Common myeloid progenitor, CD34-positive (primary cell): ENCODE measurements at regions not wholly inside any gene's neighbourhood (a gene's known extent, or its start where the extent isn't known, plus 50 kb on each side); places are given as distances from the start of the nearest gene placed in this dataset.
"Not testable (repeated sequence)": the region's sequence is repeated elsewhere in the genome, so short reads cannot be mapped to it uniquely, and the experiment has no call there.

Experiments
- CTCF ChIA-PET: fragments of 350-600 bp; sonication (Branson Sonifier 250); formaldehyde crosslinking; loops from one replicate; lab custom pipeline; 2021; ENCODE audit warnings: antibody characterized with exemption; lab: Charles Lee
- POLR2A ChIA-PET: fragments of 350-600 bp; sonication (Branson Sonifier 250); formaldehyde crosslinking; loops from one replicate; lab custom pipeline; 2021; ENCODE audit warnings: antibody characterized with exemption; lab: Charles Lee
- DNase-seq, 3 donors: peaks; one replicate each; pipeline versions ENCODE4 v3.0.0 to v3.0.0-alpha.2; 2013
- H3K27ac ChIP-seq, 2 experiments: 1 replicate in 1 of 2; 2 replicates in 1 of 2; pipeline ENCODE4 v1.7.0; 2013; ENCODE audit warnings: inconsistent platforms in 2 of 2, low read length in 2 of 2, mild to moderate bottlenecking in 2 of 2, low read depth in 1 of 2, moderate library complexity in 1 of 2; ENCODE audit not compliant: severe bottlenecking in 2 of 2, insufficient read depth in 1 of 2, poor library complexity in 1 of 2
- H3K27me3 ChIP-seq, 5 experiments: replicated peaks in 2 of 5; 1 replicate in 3 of 5; 2 replicates in 2 of 5; pipeline versions ENCODE4 v1.6.1 to v1.7.0; 2013; ENCODE audit warnings: low read length in 4 of 5, mild to moderate bottlenecking in 2 of 5, moderate library complexity in 2 of 5, inconsistent platforms in 1 of 5; ENCODE audit not compliant: insufficient read depth in 5 of 5, control insufficient read depth in 4 of 5
- H3K36me3 ChIP-seq, 4 experiments: 1 replicate in 2 of 4; 2 replicates in 2 of 4; pipeline versions ENCODE4 v1.6.1 to v1.7.0; 2013; ENCODE audit warnings: low read length in 3 of 4, control low read depth in 1 of 4, mild to moderate bottlenecking in 1 of 4; ENCODE audit not compliant: control insufficient read depth in 4 of 4, insufficient read depth in 4 of 4
- H3K4me1 ChIP-seq, 4 experiments: 1 replicate in 3 of 4; 2 replicates in 1 of 4; pipeline versions ENCODE4 v1.6.1 to v1.7.1; 2013; ENCODE audit warnings: low read length in 3 of 4, mild to moderate bottlenecking in 3 of 4, control low read depth in 1 of 4, inconsistent platforms in 1 of 4, moderate library complexity in 1 of 4; ENCODE audit not compliant: control insufficient read depth in 4 of 4, insufficient read depth in 4 of 4; ENCODE audit errors: control extremely low read depth in 1 of 4
- H3K4me3 ChIP-seq, 7 experiments: 1 replicate in 4 of 7; 2 replicates in 3 of 7; pipeline versions ENCODE4 v1.5.1 to v1.7.0; 2013; ENCODE audit warnings: mild to moderate bottlenecking in 7 of 7, low read length in 6 of 7, moderate library complexity in 6 of 7, inconsistent platforms in 2 of 7, low read depth in 2 of 7, control low read depth in 1 of 7; ENCODE audit not compliant: insufficient read depth in 4 of 7, control insufficient read depth in 1 of 7; ENCODE audit errors: extremely low read depth in 1 of 7
- H3K9me3 ChIP-seq, 5 experiments: 1 replicate in 4 of 5; 2 replicates in 1 of 5; pipeline versions ENCODE4 v1.6.1 to v1.7.1; 2013; ENCODE audit warnings: low read length in 4 of 5, mild to moderate bottlenecking in 2 of 5, inconsistent platforms in 1 of 5, low read depth in 1 of 5, moderate library complexity in 1 of 5; ENCODE audit not compliant: control insufficient read depth in 4 of 5, insufficient read depth in 2 of 5; ENCODE audit errors: control extremely low read depth in 1 of 5
- WGBS: methylation state at CpG from one replicate; pipeline ENCODE4 v1.1.5; 2013; ENCODE audit not compliant: insufficient coverage; 5-methylcytosine and 5-hydroxymethylcytosine counted together

DNA sequence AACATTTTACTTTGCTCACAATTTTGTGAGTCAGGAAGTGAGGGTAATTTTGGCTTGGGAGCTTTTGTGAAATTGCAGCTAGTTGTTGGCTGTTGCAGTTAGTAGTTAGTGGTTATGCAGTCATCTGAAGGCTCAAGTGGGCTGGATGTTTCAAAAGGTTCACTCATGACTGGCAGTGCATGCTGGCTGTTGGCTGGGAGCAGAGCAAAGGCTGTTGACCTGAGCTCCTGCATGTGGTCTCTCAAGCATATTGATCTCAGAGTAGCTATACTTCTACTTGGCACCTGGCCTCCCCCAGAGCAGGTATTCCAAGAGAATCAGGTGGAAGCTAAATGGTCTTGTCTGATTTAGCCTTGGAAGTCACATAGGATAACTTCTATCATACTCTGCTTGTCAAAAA, 414.1 kb upstream of the STXBP6 start:
- no peaks in the 10 kb centered on the region for H3K9me3 ChIP-seq
- H3K4me1 ChIP-seq = no peaks in the 10 kb centered on the region
- no peak overlapping the region for H3K4me3 ChIP-seq
- POLR2A ChIA-PET = no interaction called here
- no peaks in the 10 kb centered on the region for H3K36me3 ChIP-seq
- no peak overlapping the region for H3K27ac ChIP-seq
- H3K27me3 ChIP-seq = no peaks in the 10 kb centered on the region
- CTCF ChIA-PET = no interaction called here
- no peak for DNase-seq

DNA sequence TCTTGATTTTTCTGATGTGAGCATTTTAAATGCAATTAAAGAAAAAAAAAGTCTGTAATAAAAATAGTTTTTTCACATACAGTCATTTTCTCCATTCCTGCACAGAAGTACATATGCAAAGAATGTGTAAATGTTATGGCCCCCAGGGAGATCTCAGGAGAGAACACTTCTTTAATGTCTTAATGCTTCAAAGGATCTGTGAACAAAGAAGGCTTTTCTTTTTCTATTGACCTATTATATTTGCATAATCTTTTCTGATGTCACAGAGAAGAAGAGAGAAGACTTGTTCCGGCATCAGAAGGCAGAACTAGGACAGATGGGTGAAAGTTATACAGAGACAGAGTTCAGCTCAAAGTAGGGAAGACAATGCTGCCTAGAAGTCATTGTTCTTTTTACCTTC, 413.5 kb upstream of the STXBP6 start:
- Histone ChIP-seq H3K36me3 (no peaks in the 10 kb centered on the region), H3K4me3 (no peak overlapping the region), H3K27me3 (no peaks in the 10 kb centered on the region), H3K4me1 (no peaks in the 10 kb centered on the region), H3K9me3 (no peaks in the 10 kb centered on the region), H3K27ac (no peak overlapping the region)
- WGBS = 60% methylated on average over 1 of the region's 1 CpG
- POLR2A ChIA-PET = no interaction called here
- CTCF ChIA-PET = no interaction called here
- no peak for DNase-seq

DNA sequence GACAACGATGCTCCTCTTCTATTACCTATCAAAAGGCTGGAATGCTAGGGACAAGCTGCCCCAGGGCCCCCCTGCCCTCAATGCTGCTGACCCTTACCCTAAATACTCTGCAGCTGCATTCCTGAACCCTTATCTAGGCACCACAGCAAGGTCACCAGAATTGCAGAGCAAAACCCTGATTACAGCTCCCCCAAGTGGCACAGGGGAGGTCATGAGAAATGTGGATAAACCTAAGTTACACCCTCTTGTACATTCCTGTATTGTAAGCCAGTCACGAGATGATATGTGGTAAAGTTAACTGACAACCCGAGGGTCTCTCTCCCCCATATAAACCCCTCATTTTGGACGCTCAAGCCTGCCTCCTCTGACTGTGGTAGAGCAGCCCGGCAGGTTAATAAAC, 411.8 kb upstream of the STXBP6 start:
- no peak overlapping the region for H3K4me3 ChIP-seq
- DNase-seq = no peak
- ChIA-PET CTCF (no interaction called here), POLR2A (no interaction called here)
- WGBS = 94% methylated on average over 5 of the region's 5 CpGs
- no peaks in the 10 kb centered on the region for H3K27me3 ChIP-seq
- H3K27ac ChIP-seq = no peak overlapping the region
- H3K9me3 ChIP-seq = no peaks in the 10 kb centered on the region
- no peaks in the 10 kb centered on the region for H3K36me3 ChIP-seq
- H3K4me1 ChIP-seq = no peaks in the 10 kb centered on the region

DNA sequence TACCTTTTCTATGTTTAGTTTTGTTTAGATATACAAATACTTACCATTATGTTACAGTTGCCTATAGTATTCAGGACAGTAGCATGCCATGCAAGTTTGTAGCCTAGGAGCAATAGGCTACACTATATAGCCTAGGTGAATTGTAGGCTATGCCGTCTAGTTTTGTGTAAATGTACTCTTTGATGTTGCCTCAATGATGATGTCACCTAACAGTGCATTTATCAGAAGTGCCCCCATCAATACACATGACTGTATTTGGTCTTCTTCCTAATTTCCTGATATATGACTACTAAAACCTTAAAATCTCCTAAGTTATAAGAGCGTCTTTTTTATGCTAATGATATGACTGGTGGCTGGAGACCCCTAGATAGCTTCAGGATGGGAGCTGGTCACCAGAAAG, 394.4 kb upstream of the STXBP6 start:
- POLR2A ChIA-PET = no interaction called here
- CTCF ChIA-PET = no interaction called here
- no CpG with 5 or more reads among the region's 2 CpGs for WGBS

DNA sequence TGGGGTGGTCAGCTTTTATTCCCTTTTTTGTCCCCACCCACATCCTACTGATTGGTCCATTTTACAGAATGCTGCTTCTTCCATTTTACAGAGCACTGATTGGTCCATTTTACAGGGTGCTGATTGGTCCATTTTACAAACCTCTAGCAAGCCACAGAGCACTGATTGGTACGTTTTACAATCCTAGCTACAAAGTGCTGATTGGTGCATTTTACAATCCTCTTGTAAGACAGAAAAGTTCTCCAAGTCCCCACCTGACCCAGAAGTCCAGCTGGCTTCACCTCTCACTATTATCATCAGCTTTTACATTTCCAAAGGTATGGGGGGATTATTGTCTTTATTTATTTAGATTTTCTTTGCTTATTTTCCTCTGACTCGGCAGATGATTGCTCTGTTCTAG, 390.4 kb upstream of the STXBP6 start:
- CTCF ChIA-PET = not testable (repeated sequence)

More for the DNA sequence above, 394.4 kb upstream of the STXBP6 start:
- H3K36me3 ChIP-seq = no peaks in the 10 kb centered on the region
- no peak overlapping the region for H3K27ac ChIP-seq
- no peak for DNase-seq
- H3K9me3 ChIP-seq = no peaks in the 10 kb centered on the region
- H3K27me3 ChIP-seq = no peaks in the 10 kb centered on the region
- H3K4me1 ChIP-seq = no peaks in the 10 kb centered on the region
- H3K4me3 ChIP-seq = no peak overlapping the region

DNA sequence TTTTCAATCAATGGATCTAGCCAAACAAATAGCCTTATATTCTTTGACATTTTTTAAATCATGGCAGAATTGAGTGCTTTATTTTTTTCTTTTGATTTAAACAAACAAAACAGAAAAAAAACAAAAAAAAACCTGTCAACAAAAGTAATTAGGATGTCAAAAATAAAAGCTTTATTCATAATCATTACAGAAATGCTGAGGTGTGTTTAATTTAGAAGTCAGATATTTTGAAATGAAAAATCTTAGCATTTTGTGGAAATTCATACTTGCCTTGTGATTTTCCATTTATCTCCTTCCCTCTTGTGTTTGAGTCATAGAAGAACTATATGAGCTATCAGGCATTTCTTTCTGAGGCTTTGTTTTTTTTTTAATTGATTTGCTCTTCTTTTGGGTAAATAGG, 387.0 kb upstream of the STXBP6 start:
- H3K27me3 ChIP-seq = peaks cover 0 to 5% (median 0%) of the 10 kb centered on the region in 5 experiments
- DNase-seq = no peak
- POLR2A ChIA-PET = no interaction called here
- H3K36me3 ChIP-seq = no peaks in the 10 kb centered on the region
- no peaks in the 10 kb centered on the region for H3K4me1 ChIP-seq
- H3K4me3 ChIP-seq = no peak overlapping the region
- no peaks in the 10 kb centered on the region for H3K9me3 ChIP-seq
- H3K27ac ChIP-seq = no peak overlapping the region
- CTCF ChIA-PET = no interaction called here

More for the DNA sequence above, 390.4 kb upstream of the STXBP6 start:
- H3K36me3 ChIP-seq, H3K4me1 ChIP-seq, POLR2A ChIA-PET, H3K27ac ChIP-seq, H3K27me3 ChIP-seq, DNase-seq, H3K9me3 ChIP-seq, H3K4me3 ChIP-seq: not testable (repeated sequence)
- 100% methylated on average over 1 of the region's 2 CpGs for WGBS

DNA sequence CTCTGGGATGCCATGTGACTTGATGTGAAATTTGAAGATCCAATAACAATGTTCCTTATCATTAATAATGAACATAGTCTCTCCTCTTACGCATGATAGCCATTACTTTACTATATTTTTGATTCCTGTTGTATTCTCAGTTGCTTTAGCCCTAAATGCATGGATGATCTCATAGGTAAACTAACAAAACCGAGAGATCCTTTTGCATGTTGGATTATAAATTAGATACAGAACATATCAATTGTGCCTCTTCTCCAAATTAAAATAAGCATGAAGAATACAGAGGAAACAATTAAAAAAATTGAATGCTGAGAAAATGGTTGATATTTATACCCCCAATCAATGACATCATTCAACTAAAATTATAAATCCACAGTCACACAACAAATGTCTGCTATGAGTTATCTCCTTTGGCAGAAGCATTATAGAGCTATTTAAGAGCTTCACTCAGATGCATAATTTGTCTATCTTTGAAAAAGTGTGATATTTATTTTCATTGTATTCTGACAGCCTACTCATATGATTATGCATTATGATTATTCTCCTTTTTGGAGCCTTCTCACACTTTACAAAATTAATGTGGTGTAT, 386.4 kb upstream of the STXBP6 start:
- POLR2A ChIA-PET = no interaction called here
- Histone ChIP-seq H3K36me3 (no peaks in the 10 kb centered on the region), H3K27ac (no peak overlapping the region), H3K9me3 (no peaks in the 10 kb centered on the region), H3K27me3 (peaks cover 0 to 5% (median 0%) of the 10 kb centered on the region in 5 experiments), H3K4me1 (no peaks in the 10 kb centered on the region), H3K4me3 (no peak overlapping the region)
- DNase-seq = no peak
- no CpG with 5 or more reads among the region's 2 CpGs for WGBS
- CTCF ChIA-PET = no interaction called here
